WTC11 (cell line): ENCODE measurements at regions not wholly inside any gene's neighbourhood (a gene's known extent, or its start where the extent isn't known, plus 50 kb on each side); places are given as distances from the start of the nearest gene placed in this dataset.
"Not testable (repeated sequence)": the region's sequence is repeated elsewhere in the genome, so short reads cannot be mapped to it uniquely, and the experiment has no call there.

Experiments
- CBFB ChIP-seq: sonication (generic); formaldehyde crosslinking; IDR thresholded peaks from 2 replicates; pipeline ENCODE4 v1.8.1; 2022; ENCODE audit warnings: mild to moderate bottlenecking, low read depth, missing genetic modification reagents
- CTCF ChIP-seq: fragments of 200-600 bp; IDR thresholded peaks from 2 replicates; pipeline ENCODE4 v1.8.0; 2022; ENCODE audit warnings: antibody characterized with exemption
- FOXJ3 ChIP-seq: sonication (generic); formaldehyde crosslinking; IDR thresholded peaks from 2 replicates; pipeline ENCODE4 v1.9.0; 2021; ENCODE audit warnings: missing genetic modification reagents, mild to moderate bottlenecking, borderline replicate concordance
- MAX ChIP-seq: sonication (generic); formaldehyde crosslinking; IDR thresholded peaks from 2 replicates; pipeline ENCODE4 v1.8.0; 2022; ENCODE audit warnings: mild to moderate bottlenecking, missing genetic modification reagents
- NR1H2 ChIP-seq: sonication (generic); formaldehyde crosslinking; IDR thresholded peaks from 2 replicates; pipeline ENCODE4 v1.9.0; 2021; ENCODE audit warnings: mild to moderate bottlenecking, moderate library complexity, missing genetic modification reagents
- PRRX2 ChIP-seq: fragments of 250-450 bp; sonication (Bioruptor Pico); IDR thresholded peaks from 2 replicates; pipeline ENCODE4 v1.8.0; 2021; ENCODE audit warnings: mild to moderate bottlenecking
- RELA ChIP-seq: sonication (generic); formaldehyde crosslinking; IDR thresholded peaks from 2 replicates; pipeline ENCODE4 v1.8.1; 2022; ENCODE audit warnings: missing genetic modification reagents, mild to moderate bottlenecking, borderline replicate concordance

GRCh38 chr1:224841803-224842202 lies 87.7 kb upstream of the DNAH14 start:
- TF ChIP-seq NR1H2 (CRISPR knock-in tag); PRRX2 (CRISPR knock-in tag); FOXJ3 (CRISPR knock-in tag); CBFB; CTCF; MAX (CRISPR knock-in tag); RELA (CRISPR knock-in tag): not testable (repeated sequence)
